ENCODE measurements at regions not wholly inside any gene's neighbourhood (a gene's known extent, or its start where the extent isn't known, plus 50 kb on each side); places are given as distances from the start of the nearest gene placed in this dataset.

- no peak for TF ChIP-seq CTCF (IDR thresholded peaks at IDR 0.05)
- TF ChIP-seq POLR2A (IDR thresholded peaks at IDR 0.05) = no peak
- no peak for TF ChIP-seq POLR2AphosphoS5 (IDR thresholded peaks at IDR 0.05)
Observed at GRCh38 chr6:113110211-113110610, 746.9 kb upstream of the MARCKS start.
